ENCODE measurements at regions not wholly inside any gene's neighbourhood (a gene's known extent, or its start where the extent isn't known, plus 50 kb on each side); places are given as distances from the start of the nearest gene placed in this dataset.

- no peak overlapping the region for H3K4me3 ChIP-seq (ENCODE audit: low read length)
- TF ChIP-seq ZNF274 (IDR thresholded peaks at IDR 0.05; ENCODE audit: low read depth, low read length), result no peak
Observed at GRCh38 chr20:53699906-53700305, 106.3 kb upstream of the ZNF217 start.

GRCh38 chr20:53699085-53699674, 105.5 kb upstream of the ZNF217 start:
- no peak for TF ChIP-seq ZNF274 (IDR thresholded peaks at IDR 0.05; ENCODE audit: low read depth, low read length)
- H3K4me3 ChIP-seq (ENCODE audit: low read length), result no peak overlapping the region

DNA sequence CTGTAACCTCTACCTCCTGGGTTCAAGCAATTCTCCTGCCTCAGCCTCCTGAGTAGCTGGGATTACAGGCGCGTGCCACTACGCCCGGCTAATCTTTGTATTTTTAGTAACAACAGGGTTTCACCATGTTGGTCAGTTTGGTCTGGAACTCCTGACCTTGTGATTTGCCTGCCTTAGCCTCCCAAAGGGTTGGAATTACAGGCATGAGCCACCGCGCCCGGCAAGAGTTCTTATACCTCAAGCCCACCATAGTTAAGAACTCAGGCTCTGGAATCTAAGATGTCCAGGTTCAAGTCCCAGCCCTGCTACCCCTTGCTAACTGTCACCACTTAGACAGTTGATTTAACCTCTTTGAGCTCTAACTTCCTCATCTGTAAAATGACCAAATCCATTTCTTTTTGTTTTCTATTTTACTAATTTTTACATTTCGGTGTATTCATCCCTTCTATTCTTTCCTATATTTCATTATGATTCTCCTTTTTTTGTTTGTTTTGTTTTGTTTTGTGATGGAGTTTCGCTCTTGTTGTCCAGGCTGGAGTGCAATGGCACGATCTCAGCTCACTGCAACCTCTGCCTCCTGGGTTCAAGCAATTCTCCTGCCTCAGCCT, 104.8 kb upstream of the ZNF217 start:
- TF ChIP-seq ZNF274 (IDR thresholded peaks at IDR 0.05; ENCODE audit: low read depth, low read length), result no peak
- no peak overlapping the region for H3K4me3 ChIP-seq (ENCODE audit: low read length)

- TF ChIP-seq ZNF274 (IDR thresholded peaks at IDR 0.05; ENCODE audit: low read depth, low read length), result no peak
- H3K4me3 ChIP-seq (ENCODE audit: low read length), result no peak overlapping the region
Observed at GRCh38 chr20:53695797-53696527, 102.3 kb upstream of the ZNF217 start.

- peak overlapping the region; percentile 9; the same call in 1 of the 2 replicates for H3K4me3 ChIP-seq (ENCODE audit: low read length)
- no peak for TF ChIP-seq ZNF274 (IDR thresholded peaks at IDR 0.05; ENCODE audit: low read depth, low read length)
Observed at GRCh38 chr20:53693262-53693871, 99.7 kb upstream of the ZNF217 start.

GRCh38 chr20:53692465-53693067, 98.9 kb upstream of the ZNF217 start:
- TF ChIP-seq ZNF274 (IDR thresholded peaks at IDR 0.05; ENCODE audit: low read depth, low read length), result no peak
- H3K4me3 ChIP-seq (ENCODE audit: low read length), result no peak overlapping the region

GRCh38 chr20:53691811-53692192, 98.2 kb upstream of the ZNF217 start:
- no peak overlapping the region for H3K4me3 ChIP-seq (ENCODE audit: low read length)

DNA sequence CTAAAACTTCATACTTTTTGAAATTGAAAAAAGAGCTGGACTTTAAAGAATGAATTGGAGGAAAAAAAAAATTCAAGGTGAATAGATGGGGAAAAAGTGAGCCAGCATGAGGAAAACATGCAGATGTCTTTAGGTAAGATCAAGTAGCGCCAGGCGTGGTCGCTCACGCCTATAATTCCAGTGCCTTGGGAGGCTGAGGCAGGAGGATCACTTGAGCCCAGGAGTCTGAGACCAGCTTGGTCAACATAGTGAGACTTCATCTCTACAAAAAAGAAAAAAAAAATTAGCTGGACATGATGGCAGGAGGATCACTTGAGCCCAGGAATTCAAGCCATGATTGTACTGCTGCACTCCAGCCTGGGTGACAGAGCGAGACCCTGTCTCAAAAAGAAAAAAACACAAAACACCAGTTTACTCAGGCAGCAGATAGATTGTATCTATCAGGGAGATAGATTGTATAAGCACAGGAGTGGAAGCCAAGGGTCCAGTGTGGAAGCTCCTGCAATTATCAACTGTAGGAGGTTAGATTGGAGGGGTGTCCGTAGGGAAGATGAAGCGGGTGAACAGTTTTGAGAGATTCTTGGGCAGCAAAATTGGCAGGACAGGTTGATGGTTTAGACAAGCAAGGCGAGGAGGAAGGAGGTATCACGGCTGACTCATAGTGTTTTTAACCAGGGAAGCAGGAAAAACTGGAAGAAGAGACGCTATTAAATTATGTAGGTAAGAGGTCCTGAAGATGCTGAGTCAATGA, 97.6 kb upstream of the ZNF217 start:
- H3K4me3 ChIP-seq (ENCODE audit: low read length), result no peak overlapping the region
- TF ChIP-seq ZNF274 (IDR thresholded peaks at IDR 0.05; ENCODE audit: low read depth, low read length), result no peak

More at GRCh38 chr20:53691811-53692192, 98.2 kb upstream of the ZNF217 start:
- TF ChIP-seq ZNF274 (IDR thresholded peaks at IDR 0.05; ENCODE audit: low read depth, low read length), result no peak

- TF ChIP-seq ZNF274 (IDR thresholded peaks at IDR 0.05; ENCODE audit: low read depth, low read length), result no peak
- no peak overlapping the region for H3K4me3 ChIP-seq (ENCODE audit: low read length)
Observed at GRCh38 chr20:53688085-53688484, 94.4 kb upstream of the ZNF217 start.

- no peak for TF ChIP-seq ZNF274 (IDR thresholded peaks at IDR 0.05; ENCODE audit: low read depth, low read length)
- H3K4me3 ChIP-seq (ENCODE audit: low read length), result no peak overlapping the region
Observed at GRCh38 chr20:53685070-53685595, 91.5 kb upstream of the ZNF217 start.

DNA sequence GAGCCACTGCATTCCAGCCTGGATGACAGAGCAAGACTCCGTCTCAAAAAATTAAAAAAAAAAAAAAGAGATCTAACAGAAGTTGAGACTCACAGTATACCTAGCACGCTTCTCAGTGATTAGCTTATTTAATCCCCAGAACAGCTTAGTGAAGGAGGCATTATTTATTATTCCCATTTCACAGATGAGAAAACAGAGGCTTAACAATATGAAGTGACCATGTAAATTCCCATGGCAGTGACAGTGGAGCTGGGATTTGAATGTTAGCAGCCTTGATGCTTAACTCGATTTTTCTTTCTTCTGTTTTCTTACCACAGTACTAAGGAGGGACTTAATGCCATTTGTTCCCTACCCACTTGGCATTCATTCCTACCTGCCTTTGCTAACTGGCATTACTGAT, 89.9 kb upstream of the ZNF217 start:
- no peak for TF ChIP-seq ZNF274 (IDR thresholded peaks at IDR 0.05; ENCODE audit: low read depth, low read length)
- H3K4me3 ChIP-seq (ENCODE audit: low read length), result no peak overlapping the region

GRCh38 chr20:53681352-53682212, 87.9 kb upstream of the ZNF217 start:
- TF ChIP-seq ZNF274 (IDR thresholded peaks at IDR 0.05; ENCODE audit: low read depth, low read length), result no peak
- no peak overlapping the region for H3K4me3 ChIP-seq (ENCODE audit: low read length)
